ENCODE measurements at regions not wholly inside any gene's neighbourhood (a gene's known extent, or its start where the extent isn't known, plus 50 kb on each side); places are given as distances from the start of the nearest gene placed in this dataset.

GRCh38 chr10:78706726-78707540 lies 361.8 kb upstream of the ZMIZ1 start:
- TF ChIP-seq CTCF (IDR thresholded peaks at IDR 0.05 in 4 of 5, conservative IDR thresholded peaks at IDR 0.05 in 1 of 5), result no peak
- Histone ChIP-seq H3K36me3 (no peaks in the 10 kb centered on the region), H3K4me3 (no peak overlapping the region), H3K9me3 (no peaks in the 10 kb centered on the region), H3K4me1 (no peaks in the 10 kb centered on the region), H3K27me3 (no peaks in the 10 kb centered on the region), H3K27ac (no peak overlapping the region)
- ATAC-seq (no peak), DNase-seq (no peak)
- intact Hi-C loops (cut with DNase I; ENCODE audit: low total_unique reads) (no loop called here), in situ Hi-C loops (cut with MboI; ENCODE audit: low sequenced_read_pairs in 4 of 4) (no loop called here)

- DNase-seq (no peak), ATAC-seq (no peak)
- no peaks in the 10 kb centered on the region for H3K4me1 ChIP-seq
- intact Hi-C loops (cut with DNase I; ENCODE audit: low total_unique reads) (no loop called here), in situ Hi-C loops (cut with MboI; ENCODE audit: low sequenced_read_pairs in 4 of 4) (no loop called here)
- no peak overlapping the region for H3K4me3 ChIP-seq
- no peaks in the 10 kb centered on the region for H3K36me3 ChIP-seq
- H3K9me3 ChIP-seq, result no peaks in the 10 kb centered on the region
- H3K27me3 ChIP-seq, result no peaks in the 10 kb centered on the region
- TF ChIP-seq POLR2A (IDR thresholded peaks at IDR 0.05), result no peak
- TF ChIP-seq CTCF (IDR thresholded peaks at IDR 0.05 in 4 of 5, conservative IDR thresholded peaks at IDR 0.05 in 1 of 5), result no peak
- no peak overlapping the region for H3K27ac ChIP-seq
These were observed 361.0 kb upstream of the ZMIZ1 start for GRCh38 chr10:78707745-78708144.

GRCh38 chr10:78712147-78712546 lies 356.6 kb upstream of the ZMIZ1 start:
- in situ Hi-C loops (cut with MboI; ENCODE audit: low sequenced_read_pairs in 4 of 4), result no loop called here
- no peak for ATAC-seq
- DNase-seq, result no peak
- TF ChIP-seq POLR2A (IDR thresholded peaks at IDR 0.05) (no peak), CTCF (IDR thresholded peaks at IDR 0.05 in 4 of 5, conservative IDR thresholded peaks at IDR 0.05 in 1 of 5) (no peak)
- Histone ChIP-seq H3K27me3 (no peaks in the 10 kb centered on the region), H3K4me1 (peaks cover 4 to 5% of the 10 kb centered on the region in 2 donors), H3K9me3 (no peaks in the 10 kb centered on the region), H3K36me3 (no peaks in the 10 kb centered on the region), H3K4me3 (no peak overlapping the region), H3K27ac (no peak overlapping the region)
- intact Hi-C loops (cut with DNase I; ENCODE audit: low total_unique reads), result no loop called here

GRCh38 chr10:78713659-78714058 lies 355.1 kb upstream of the ZMIZ1 start:
- in situ Hi-C loops (cut with MboI; ENCODE audit: low sequenced_read_pairs in 4 of 4), result no loop called here
- no peak for ATAC-seq
- TF ChIP-seq POLR2A (IDR thresholded peaks at IDR 0.05) (no peak), CTCF (IDR thresholded peaks at IDR 0.05 in 4 of 5, conservative IDR thresholded peaks at IDR 0.05 in 1 of 5) (no peak)
- no peak for DNase-seq
- peaks cover 8 to 13% of the 10 kb centered on the region in 2 donors for H3K4me1 ChIP-seq
- H3K27ac ChIP-seq, result no peak overlapping the region
- no peaks in the 10 kb centered on the region for H3K9me3 ChIP-seq
- no peaks in the 10 kb centered on the region for H3K27me3 ChIP-seq
- intact Hi-C loops (cut with DNase I; ENCODE audit: low total_unique reads), result no loop called here
- no peaks in the 10 kb centered on the region for H3K36me3 ChIP-seq
- no peak overlapping the region for H3K4me3 ChIP-seq

- H3K27ac ChIP-seq, result no peak overlapping the region
- no peak for ATAC-seq
- no peaks in the 10 kb centered on the region for H3K27me3 ChIP-seq
- TF ChIP-seq POLR2A (IDR thresholded peaks at IDR 0.05) (no peak), CTCF (IDR thresholded peaks at IDR 0.05 in 4 of 5, conservative IDR thresholded peaks at IDR 0.05 in 1 of 5) (no peak)
- DNase-seq, result no peak
- in situ Hi-C loops (cut with MboI; ENCODE audit: low sequenced_read_pairs in 4 of 4) (no loop called here), intact Hi-C loops (cut with DNase I; ENCODE audit: low total_unique reads) (no loop called here)
- no peaks in the 10 kb centered on the region for H3K36me3 ChIP-seq
- no peaks in the 10 kb centered on the region for H3K9me3 ChIP-seq
- peaks cover 8 to 13% of the 10 kb centered on the region in 2 donors for H3K4me1 ChIP-seq
- no peak overlapping the region for H3K4me3 ChIP-seq
These were observed 354.5 kb upstream of the ZMIZ1 start for GRCh38 chr10:78714225-78714624.

Measured in gastrocnemius medialis (tissue), 4 donors.